GM11168 (cell line): ENCODE measurements at regions not wholly inside any gene's neighbourhood (a gene's known extent, or its start where the extent isn't known, plus 50 kb on each side); places are given as distances from the start of the nearest gene placed in this dataset.

Source experiments
- in situ Hi-C: fragments of 300-500 bp; cut with MboI; formaldehyde crosslinking; loops from one replicate; pipeline ENCODE4 v1.12.0; 2022; ENCODE audit warnings: low sequenced_read_pairs; ENCODE audit not compliant: unreplicated experiment

GRCh38 chr5:18079831-18080230 is 445.6 kb downstream of the TAF11L14 start:
- in situ Hi-C loops: no loop called here

- in situ Hi-C loops: no loop called here
Observed at GRCh38 chr5:18088020-18088579, 453.8 kb downstream of the TAF11L14 start.

- in situ Hi-C loops: no loop called here
Observed at GRCh38 chr5:18090177-18090576, 455.9 kb downstream of the TAF11L14 start.

GRCh38 chr5:18091142-18091541 is 456.9 kb downstream of the TAF11L14 start:
- in situ Hi-C loops: no loop called here

- in situ Hi-C loops: no loop called here
Observed at GRCh38 chr5:18091758-18092157, 457.5 kb downstream of the TAF11L14 start.

GRCh38 chr5:18095061-18095460 is 460.8 kb downstream of the TAF11L14 start:
- in situ Hi-C loops: no loop called here

- in situ Hi-C loops: no loop called here
Observed at GRCh38 chr5:18097817-18098216, 463.6 kb downstream of the TAF11L14 start.

GRCh38 chr5:18098691-18099090 is 464.4 kb downstream of the TAF11L14 start:
- in situ Hi-C loops: no loop called here

GRCh38 chr5:18099261-18099660 is 465.0 kb downstream of the TAF11L14 start:
- in situ Hi-C loops: no loop called here

- in situ Hi-C loops: no loop called here
Observed at GRCh38 chr5:18101532-18101931, 467.3 kb downstream of the TAF11L14 start.

GRCh38 chr5:18102733-18103132 is 468.5 kb downstream of the TAF11L14 start:
- in situ Hi-C loops: no loop called here

GRCh38 chr5:18105449-18105848 is 471.2 kb downstream of the TAF11L14 start:
- in situ Hi-C loops: no loop called here

GRCh38 chr5:18111906-18112465 is 477.7 kb downstream of the TAF11L14 start:
- in situ Hi-C loops: no loop called here

- in situ Hi-C loops: no loop called here
Observed at GRCh38 chr5:18113721-18114120, 479.5 kb downstream of the TAF11L14 start.

- in situ Hi-C loops: no loop called here
Observed at GRCh38 chr5:18114151-18114757, 480.0 kb downstream of the TAF11L14 start.

GRCh38 chr5:18117968-18118367 is 483.7 kb downstream of the TAF11L14 start:
- in situ Hi-C loops: no loop called here

- in situ Hi-C loops: no loop called here
Observed at GRCh38 chr5:18119156-18119785, 485.0 kb downstream of the TAF11L14 start.

- in situ Hi-C loops: no loop called here
Observed at GRCh38 chr5:18141222-18141621, 507.0 kb downstream of the TAF11L14 start.

- in situ Hi-C loops: no loop called here
Observed at GRCh38 chr5:18142831-18143230, 508.6 kb downstream of the TAF11L14 start.

- in situ Hi-C loops: no loop called here
Observed at GRCh38 chr5:18152671-18153070, 518.4 kb downstream of the TAF11L14 start.

GRCh38 chr5:18158166-18158565 is 523.9 kb downstream of the TAF11L14 start:
- in situ Hi-C loops: no loop called here

GRCh38 chr5:18159331-18159730 is 525.1 kb downstream of the TAF11L14 start:
- in situ Hi-C loops: no loop called here
